GM21360 (cell line): ENCODE measurements at regions not wholly inside any gene's neighbourhood (a gene's known extent, or its start where the extent isn't known, plus 50 kb on each side); places are given as distances from the start of the nearest gene placed in this dataset.
"Not testable (repeated sequence)": the region's sequence is repeated elsewhere in the genome, so short reads cannot be mapped to it uniquely, and the experiment has no call there.

Experiments used
- ATAC-seq: cut with Tn5 transposase; IDR thresholded peaks from one replicate; pipeline ENCODE4 v1.9.1; 2021; ENCODE audit warnings: mild to moderate bottlenecking, moderate library complexity; ENCODE audit not compliant: unreplicated experiment

DNA sequence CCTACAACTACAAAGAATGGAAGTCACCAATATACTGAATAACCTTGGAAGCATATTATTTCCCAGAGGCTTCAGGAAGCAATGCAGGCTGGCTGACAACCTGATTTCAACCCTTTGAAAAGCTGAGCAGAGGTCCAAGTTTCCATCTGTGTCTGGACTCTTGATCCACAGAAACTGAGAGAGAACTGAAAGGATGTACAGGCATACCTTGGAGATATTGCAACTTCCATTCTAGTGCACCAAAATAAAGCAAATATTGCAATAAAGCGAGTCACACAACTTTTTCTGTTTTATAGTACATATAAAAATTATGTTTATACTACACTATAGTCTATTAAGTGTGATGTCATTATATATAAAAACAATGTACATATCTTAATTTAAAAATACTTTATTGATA is 85.3 kb downstream of the TYW3 start:
- ATAC-seq, result no peak

DNA sequence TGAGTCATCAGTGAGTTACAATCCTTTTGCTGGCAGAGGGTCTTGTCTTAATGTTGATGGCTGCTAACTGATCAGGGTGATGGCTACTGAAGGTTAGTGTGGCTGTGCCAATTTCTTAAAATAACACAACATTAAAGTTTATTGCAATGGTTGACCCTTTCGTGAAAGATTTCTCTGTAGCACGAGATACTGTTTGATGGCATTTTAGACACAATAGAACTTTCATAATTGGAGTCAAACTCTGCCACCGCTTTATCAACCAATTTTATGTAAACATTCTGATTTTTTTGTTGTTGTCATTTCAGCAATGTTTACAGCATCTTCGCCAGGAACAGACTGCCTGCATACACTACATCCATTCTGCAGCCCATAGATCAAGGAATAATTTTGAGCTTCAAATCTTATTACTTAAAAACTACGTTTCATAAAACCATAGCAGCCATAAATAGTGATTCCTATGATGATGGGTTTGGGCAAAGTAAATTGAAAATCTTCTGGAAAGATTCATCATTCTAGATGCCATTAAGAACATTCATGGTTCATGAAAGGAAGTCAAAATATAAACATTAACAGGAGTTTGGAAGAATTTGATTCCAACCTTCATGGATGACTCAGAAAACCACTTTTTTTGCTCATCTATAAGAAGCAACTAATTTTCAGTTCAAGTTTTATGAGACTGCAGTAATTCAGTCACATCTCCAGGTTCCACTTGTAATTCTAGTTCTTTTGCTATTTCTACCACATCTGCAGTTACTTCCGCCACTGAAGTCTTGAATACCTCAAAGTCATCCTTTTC is 85.9 kb downstream of the TYW3 start:
- no peak for ATAC-seq

DNA sequence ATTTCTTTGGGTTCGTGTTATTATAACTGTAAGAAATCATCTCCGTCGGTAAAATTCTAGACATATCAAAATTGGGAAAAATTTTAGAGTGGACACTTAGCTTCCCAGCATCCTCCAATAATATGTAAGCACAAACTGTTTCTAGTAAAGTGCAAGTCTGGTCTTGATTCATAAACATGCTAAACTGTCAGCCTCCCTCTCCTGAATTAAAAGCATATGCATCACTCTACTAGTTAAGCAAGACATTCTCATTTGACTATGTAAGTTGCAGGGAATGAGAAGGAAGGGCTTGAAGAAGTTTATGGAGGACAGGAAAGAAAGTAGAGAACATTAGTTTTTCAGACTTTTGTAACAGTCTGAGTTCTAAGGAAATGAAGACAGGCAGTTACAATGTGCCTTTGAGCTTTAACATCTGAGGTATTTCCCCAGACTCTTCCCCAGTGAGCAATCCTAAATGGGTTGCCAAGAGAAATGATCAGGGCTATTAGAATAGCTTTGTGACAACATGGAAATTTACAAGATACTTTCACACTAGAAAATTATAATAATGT is 90.0 kb downstream of the TYW3 start:
- ATAC-seq, result no peak

DNA sequence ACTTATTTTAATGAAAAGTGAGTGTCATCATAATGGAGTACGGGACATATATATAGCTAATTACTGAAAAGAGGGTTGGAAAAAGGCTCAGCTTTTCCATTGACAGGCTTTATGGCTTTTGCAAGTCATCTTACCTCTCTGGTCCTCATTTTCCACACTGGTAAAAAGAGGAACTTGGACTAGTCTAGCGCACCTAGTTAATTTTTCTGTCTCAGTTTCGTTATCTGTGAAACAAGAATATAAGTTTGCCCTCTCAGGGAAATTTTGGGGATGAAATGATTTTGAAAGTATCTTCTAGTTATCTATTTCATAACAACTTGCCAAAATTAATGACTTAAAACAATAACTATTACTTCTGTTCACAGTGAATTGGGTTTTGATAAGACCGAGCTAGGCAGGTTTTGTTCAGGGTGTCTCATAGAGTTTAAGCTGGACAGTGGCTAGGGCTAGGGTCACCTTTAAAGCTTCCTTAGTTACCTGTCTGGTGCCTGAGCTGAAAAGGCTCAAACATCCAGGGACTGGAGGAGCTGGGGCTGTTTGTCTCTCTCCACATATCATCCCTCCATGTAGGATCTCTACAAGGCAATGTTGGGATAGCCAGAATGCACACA is 91.7 kb downstream of the TYW3 start:
- ATAC-seq, result peak; percentile 97

DNA sequence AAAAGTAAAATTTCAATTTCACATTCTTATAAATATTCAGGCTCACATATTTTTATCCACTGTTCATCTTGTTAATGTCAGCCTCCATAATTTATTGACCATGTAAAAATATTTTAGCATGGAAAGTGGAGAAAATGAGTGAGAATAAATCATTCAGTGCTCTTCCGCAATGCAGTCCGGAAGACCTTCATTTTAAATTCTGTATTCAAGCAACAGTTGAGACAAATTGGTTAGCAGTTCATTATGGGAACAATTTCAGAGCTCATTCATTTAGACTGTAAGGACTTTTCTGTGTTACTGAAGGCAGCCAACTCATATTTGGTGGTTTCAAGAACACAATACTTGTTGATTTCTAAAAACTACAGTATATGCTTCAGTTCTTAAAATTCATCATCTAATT is 97.8 kb downstream of the TYW3 start:
- no peak for ATAC-seq

DNA sequence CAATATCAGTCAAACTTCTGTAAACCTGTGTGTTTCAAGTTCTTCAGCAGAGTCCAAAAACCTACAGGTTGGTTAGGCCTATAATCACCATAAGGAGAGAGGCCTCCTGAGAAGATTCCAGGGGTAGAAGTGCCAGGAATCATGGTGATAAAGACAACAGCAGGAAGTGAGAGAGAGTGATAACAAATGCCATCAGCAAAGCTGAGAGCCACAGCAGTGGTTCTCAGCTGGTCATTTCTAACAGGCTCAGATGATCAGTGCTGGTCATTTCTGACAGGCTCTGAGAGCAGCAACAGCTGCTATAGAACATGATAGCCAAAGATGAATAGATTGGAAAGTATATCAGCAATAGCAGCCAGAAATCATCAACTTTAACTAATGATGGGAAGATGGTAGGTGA is 101.3 kb downstream of the TYW3 start:
- ATAC-seq, result no peak

DNA sequence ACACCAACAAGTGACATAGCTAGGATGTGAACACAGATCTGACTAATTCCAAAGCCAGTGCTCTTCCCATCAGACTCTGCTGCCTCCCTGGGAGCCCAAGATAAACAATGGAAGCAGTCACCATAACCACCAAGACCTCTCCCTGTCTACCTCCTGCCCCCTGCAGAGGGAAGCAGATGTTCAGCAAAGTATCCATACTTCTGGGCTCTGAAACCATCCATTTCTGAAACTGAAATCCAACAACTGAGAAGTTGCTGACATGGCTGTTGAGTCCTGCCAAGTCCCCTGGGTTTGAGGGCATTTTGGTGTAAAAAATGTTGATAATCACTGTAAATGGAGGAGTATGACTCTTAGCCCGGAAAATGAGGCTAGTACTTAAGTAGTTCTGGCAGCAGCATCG is 102.1 kb downstream of the TYW3 start:
- no peak for ATAC-seq

DNA sequence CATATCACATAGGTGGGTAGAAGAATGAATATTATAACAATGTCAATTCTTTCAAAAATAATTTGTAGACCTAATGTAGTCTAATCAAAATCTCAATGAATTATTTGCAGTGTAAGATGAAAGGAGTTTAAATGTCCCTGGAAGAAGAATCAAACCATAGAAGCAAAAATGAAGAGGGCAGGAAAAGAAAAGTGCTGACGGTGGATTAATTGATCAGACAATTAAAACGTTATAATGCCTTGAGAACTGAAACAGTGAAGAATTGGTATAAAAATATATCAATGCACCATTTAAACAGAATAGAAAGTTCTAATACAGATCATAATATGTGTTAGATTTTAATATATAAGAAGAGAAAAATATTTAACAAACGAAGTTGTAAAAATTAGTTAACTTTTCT is 109.8 kb downstream of the TYW3 start:
- ATAC-seq, result no peak

DNA sequence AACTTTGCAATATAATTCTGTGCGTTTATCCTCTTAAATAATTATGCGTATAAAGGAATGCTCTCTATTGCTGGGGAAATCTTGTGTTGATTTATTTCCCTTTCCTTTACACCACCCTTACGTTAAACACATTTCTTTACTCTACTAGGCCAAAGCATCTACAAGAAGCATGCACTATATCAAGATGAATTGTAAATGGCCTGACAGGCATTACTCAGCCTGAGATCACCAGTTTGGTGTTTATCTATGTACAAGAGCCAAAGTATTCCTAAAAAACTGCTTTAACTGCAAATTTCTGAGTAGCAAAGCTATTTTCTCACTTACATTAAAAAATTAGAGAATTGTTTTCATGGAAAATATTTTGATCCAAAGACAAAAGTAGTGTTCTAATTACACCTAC is 114.8 kb downstream of the TYW3 start:
- ATAC-seq, result no peak

DNA sequence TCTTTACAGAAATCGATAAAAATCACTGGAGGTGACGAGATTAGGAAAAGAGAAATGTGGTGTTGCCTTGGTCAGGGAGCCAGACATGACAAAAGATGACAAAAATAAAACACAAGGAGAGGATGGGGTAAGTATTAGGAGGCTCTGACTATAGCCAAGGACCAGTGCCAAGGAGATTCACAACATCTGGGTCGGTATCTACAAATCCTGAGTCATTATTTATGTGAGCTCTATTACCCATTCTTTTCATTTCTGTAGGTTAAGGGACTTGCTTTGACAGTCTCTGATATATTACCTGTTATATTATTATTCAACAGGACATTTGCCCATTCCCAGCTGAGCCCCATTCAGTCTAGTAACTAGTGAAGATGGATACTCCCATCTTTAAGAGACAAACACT is 120.8 kb downstream of the TYW3 start:
- no peak for ATAC-seq

DNA sequence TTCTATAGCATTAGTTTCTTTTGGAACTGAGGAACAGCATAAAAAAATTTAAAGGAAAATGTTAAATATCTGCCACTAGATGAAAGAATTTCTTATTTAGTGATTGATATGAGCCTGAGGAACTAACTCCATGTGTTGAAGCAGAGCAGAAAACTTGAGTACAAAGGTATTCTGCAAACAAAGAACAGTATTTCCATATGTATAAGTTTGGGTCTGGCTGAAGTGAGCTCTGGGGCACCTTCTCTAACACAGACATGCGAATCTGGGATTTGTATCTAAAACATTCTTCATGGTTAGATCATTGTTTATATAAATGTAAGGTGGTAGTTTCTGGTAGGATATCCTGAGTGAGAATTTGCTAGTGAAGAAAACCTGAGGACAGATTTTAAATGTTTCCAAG is 123.2 kb downstream of the TYW3 start:
- no peak for ATAC-seq

DNA sequence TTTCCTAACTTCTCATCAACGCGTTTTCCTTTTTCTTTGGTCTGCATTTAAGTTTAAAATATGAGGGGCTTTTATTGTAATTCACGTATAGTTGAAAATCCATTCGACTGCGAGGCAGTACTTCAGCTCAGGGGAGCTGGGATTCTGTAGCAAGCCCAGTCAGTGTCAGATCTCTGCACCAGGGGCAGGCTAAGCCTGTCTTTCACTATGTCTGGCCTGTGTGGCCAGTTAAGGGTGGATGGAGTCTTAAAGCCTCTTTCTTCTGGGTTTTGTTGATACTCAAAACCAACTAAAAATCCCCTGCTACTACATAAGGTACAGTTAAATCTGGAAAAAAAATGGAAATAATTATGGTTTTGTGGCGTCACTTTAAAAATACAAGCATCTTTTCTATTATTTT is 124.7 kb downstream of the TYW3 start:
- no peak for ATAC-seq

DNA sequence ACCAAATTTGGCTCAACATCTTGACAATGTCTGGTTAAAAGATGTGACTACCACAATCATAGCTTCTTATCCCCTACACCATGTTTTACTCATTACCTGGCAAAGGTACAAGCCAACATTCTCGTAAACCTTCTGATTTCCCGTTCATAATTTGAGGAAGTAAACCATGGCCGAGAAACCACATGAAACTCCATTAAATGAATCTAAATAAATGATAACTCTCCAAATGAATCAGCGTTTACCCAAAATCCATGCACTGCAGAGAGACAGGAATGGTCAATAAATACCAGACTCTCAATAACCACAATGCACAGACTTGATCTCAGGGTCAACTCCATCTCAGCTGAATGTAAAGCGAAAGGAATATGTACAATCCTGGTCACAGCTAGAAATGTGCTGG is 125.2 kb downstream of the TYW3 start:
- ATAC-seq, result peak; percentile 58

DNA sequence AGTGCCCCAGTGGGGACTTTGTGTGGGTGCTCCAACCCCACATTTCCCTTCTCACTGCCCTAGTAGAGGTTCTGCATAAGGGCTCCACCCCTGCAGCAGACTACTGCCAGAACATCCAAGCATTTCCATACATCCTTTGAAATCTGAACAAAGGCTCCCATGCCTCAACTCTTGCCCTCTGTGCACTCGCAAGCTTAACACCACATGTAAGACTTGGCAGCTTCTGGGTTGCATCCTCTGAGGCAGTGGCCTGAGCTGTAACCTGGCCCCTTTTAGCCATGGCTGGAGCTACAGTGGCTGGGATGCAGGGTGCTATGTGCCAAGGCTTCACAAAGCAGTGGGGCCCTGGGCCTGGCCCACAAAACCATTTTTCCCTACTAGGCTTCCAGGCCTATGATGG is 128.9 kb downstream of the TYW3 start:
- ATAC-seq, result no peak

DNA sequence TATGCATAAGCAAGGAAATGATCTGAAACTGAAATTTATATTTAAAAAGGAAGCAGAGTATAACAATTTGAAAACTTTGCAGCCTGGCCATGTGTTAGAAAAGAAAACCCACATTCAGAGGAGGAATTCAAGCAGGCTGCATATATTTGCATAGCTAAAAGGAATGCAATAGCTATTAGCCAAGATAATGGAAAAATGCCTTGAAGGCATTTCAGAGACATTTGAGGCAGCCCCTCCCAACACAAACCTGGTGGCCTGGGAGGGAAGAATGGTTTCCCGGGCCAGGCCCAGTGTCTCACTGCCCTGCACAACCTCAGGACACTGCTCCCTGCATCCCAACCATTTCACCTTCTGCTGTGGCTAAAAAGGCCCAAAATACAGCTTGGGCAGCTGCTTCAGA is 136.8 kb downstream of the TYW3 start:
- no peak for ATAC-seq

DNA sequence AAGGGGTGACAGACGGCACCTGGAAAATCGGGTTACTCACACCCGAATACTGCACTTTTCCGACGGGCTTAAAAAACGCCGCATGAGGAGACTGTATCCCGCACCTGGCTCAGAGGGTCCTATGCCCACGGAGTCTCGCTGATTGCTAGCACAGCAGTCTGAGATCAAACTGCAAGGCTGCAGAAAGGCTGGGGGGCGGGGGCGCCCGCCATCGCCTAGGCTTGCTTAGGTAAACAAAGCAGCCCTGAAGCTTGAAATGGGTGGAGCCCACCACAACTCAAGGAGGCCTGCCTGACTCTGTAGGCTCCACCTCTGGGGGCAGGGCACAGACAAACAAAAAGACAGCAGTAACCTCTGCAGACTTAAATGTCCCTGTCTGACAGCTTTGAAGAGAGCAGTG is 144.4 kb downstream of the TYW3 start:
- ATAC-seq, result not testable (repeated sequence)

DNA sequence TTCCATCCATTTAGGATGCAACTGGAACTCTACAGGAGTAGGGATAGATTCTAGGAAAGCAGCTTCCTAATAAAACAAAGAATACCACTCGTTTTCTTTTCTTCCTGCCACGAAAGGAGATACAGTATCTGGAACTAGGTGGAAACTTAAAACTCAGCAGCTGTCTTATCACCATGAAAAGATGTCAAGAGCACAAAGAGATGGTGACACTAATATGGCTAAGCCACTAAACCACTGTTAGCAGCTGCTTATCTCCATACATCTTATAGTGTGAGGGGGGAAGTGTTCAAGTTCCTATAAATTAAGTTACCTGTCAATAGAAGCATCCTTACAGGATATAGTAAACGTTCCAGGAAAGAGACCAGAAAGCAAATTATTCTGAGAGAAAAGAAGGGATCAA is 162.5 kb downstream of the TYW3 start:
- ATAC-seq, result no peak

DNA sequence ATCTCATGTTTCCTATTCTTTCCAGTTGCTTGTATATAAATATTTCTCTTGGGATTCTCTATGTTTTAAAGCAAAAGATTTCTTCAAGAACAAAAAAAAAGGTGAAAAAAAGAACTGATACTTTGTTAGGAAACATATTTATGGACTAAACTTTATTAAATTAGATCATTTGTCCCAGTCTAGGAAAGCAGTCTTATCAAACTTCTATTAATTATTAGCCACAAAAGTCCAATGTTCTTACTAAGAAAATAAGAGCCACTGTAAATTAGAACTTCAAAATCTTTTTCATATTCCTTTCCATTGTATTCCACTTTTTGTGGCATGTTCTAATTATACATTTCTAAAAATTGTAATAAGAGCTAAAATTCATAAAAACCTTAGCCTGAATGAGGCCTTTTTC is 175.2 kb downstream of the TYW3 start:
- no peak for ATAC-seq

DNA sequence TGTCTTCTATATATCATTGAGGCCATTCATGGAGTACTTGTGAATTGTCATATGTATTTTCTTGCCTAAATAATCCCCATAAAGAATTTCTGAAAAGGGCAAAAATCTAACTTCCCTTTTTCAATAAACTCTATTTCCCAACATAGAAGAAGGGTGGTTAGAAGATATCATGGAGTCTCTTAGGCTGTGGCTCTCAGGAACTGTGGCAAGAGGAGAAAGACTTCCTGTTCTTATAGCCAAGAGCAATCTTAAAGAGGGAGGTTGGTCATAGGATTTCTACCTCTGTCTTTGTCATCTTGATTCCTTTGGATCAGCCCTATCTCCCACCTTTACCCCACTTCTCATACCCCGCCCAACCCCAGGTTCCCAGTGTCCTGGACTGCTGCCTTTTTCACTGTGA is 175.8 kb downstream of the TYW3 start:
- no peak for ATAC-seq

DNA sequence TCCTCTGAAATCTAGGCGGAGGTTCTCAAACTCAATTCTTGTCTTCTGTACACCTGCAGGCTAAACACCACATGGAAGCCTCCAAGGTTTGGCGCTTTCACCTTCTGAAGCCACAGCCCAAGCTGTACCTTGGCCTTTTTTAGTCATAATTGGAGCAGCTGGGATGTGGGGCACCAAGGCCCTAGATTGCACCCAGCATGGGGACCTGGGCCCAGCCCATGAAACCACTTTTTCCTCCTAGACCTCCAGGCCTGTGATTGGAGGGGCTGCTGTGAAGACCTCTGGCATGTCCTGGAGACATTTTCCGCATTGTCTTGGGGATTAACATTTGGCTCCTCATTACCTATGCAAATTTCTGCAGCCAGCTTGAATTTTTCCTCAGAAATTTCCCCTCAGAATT is 181.0 kb downstream of the TYW3 start:
- no peak for ATAC-seq

DNA sequence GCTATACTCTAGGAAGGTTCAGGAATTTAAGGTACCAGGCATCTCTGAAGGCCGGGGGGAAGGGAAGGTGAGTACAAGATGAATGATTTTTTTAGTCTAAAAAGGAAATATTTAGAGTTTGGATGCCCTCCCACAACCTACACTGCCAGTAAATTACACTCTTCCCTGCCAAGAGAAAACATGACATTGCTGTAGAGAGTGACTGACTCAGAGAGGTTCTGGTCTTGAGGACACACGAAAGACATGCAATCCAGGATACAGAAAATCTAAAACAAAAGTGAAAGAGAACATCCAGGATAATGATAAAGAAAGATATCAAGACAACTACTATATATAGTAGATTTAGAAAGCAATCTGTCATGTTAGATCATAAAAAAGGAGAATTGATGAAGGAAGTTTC is 200.5 kb downstream of the TYW3 start:
- no peak for ATAC-seq

DNA sequence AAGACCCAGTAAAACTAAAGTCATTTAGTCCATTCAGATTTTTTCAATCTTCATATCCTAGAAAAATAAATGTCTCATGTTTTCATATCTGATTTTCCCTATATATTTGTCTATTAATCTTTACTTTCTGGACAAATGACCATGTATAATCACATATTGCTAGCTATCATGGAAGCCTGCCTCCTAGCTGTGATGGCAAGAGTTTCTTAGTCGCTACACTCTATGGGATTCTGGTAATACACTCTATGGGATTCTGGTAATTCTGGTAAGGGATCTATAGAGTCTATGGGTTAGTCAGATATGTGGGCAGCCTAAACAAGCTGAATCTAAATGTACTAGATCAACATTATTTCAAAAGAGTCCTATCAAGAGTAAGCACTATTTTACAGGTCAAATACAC is 198.7 kb upstream of the LHX8 start:
- ATAC-seq, result no peak

DNA sequence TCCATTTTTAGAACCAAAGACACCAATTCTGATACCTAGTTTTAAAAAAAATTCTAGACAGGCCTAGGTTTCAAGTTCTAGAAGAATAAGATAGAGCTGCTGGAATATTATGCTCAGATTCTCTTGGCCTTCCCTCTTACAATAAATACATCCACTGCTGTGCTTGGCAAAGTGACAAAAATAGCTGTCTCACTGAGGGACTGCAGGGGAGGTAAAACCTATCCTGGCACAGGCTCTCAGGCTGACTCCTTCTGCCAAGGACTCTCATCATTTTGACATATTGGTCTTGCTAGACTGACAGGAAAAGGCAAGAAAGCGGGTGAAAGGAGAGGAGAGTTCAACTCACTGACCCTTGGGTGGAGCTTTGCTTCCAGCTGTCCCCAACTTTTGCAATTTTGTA is 197.0 kb upstream of the LHX8 start:
- no peak for ATAC-seq
